ENCODE measurements at regions not wholly inside any gene's neighbourhood (a gene's known extent, or its start where the extent isn't known, plus 50 kb on each side); places are given as distances from the start of the nearest gene placed in this dataset.

- no peak for DNase-seq (ENCODE audit: low read depth in 1 of 2, low spot score in 1 of 2)
- TF ChIP-seq CTCF (IDR thresholded peaks at IDR 0.05; ENCODE audit: insufficient read depth, low read length) (no peak), POLR2AphosphoS5 (IDR thresholded peaks at IDR 0.05; ENCODE audit: low read depth) (no peak), GABPA (IDR thresholded peaks at IDR 0.05; ENCODE audit: low read depth) (no peak)
- peaks cover 2% of the 10 kb centered on the region for H3K27me3 ChIP-seq (ENCODE audit: insufficient read depth, poor library complexity, severe bottlenecking)
- no peak overlapping the region for H3K4me3 ChIP-seq (replicated peaks; ENCODE audit: insufficient read depth, low read length)
- no peak overlapping the region for H3K27ac ChIP-seq (replicated peaks)
These were observed 109.4 kb upstream of the ISL1 start for GRCh38 chr5:51273871-51274270.

- peaks cover 2% of the 10 kb centered on the region for H3K27me3 ChIP-seq (ENCODE audit: insufficient read depth, poor library complexity, severe bottlenecking)
- TF ChIP-seq GABPA (IDR thresholded peaks at IDR 0.05; ENCODE audit: low read depth) = no peak
- TF ChIP-seq POLR2AphosphoS5 (IDR thresholded peaks at IDR 0.05; ENCODE audit: low read depth) = no peak
- TF ChIP-seq REST (IDR thresholded peaks at IDR 0.05; ENCODE audit: insufficient replicate concordance, low read depth) = no peak
- no peak for TF ChIP-seq CTCF (IDR thresholded peaks at IDR 0.05; ENCODE audit: insufficient read depth, low read length)
- TF ChIP-seq SPI1 (IDR thresholded peaks at IDR 0.05; ENCODE audit: borderline replicate concordance, low read depth) = no peak
- DNase-seq (ENCODE audit: low read depth in 1 of 2, low spot score in 1 of 2) = no peak
These were observed 107.8 kb upstream of the ISL1 start for GRCh38 chr5:51275428-51275827.

GRCh38 chr5:51276250-51276649, 107.0 kb upstream of the ISL1 start:
- no peak overlapping the region for H3K4me3 ChIP-seq (replicated peaks; ENCODE audit: insufficient read depth, low read length)
- no peak for DNase-seq (ENCODE audit: low read depth in 1 of 2, low spot score in 1 of 2)
- no peak overlapping the region for H3K27ac ChIP-seq (replicated peaks)
- no peak for TF ChIP-seq REST (IDR thresholded peaks at IDR 0.05; ENCODE audit: insufficient replicate concordance, low read depth)
- no peak for TF ChIP-seq SPI1 (IDR thresholded peaks at IDR 0.05; ENCODE audit: borderline replicate concordance, low read depth)
- TF ChIP-seq GABPA (IDR thresholded peaks at IDR 0.05; ENCODE audit: low read depth) = no peak
- TF ChIP-seq CTCF (IDR thresholded peaks at IDR 0.05; ENCODE audit: insufficient read depth, low read length) = no peak
- TF ChIP-seq POLR2AphosphoS5 (IDR thresholded peaks at IDR 0.05; ENCODE audit: low read depth) = no peak
- H3K27me3 ChIP-seq (ENCODE audit: insufficient read depth, poor library complexity, severe bottlenecking) = peaks cover 2% of the 10 kb centered on the region

More at GRCh38 chr5:51275428-51275827, 107.8 kb upstream of the ISL1 start:
- Histone ChIP-seq H3K4me3 (replicated peaks; ENCODE audit: insufficient read depth, low read length) (no peak overlapping the region), H3K27ac (replicated peaks) (no peak overlapping the region)

GRCh38 chr5:51278539-51278938, 104.7 kb upstream of the ISL1 start:
- H3K4me3 ChIP-seq (replicated peaks; ENCODE audit: insufficient read depth, low read length) = no peak overlapping the region

More at GRCh38 chr5:51278539-51278938, 104.7 kb upstream of the ISL1 start:
- H3K27me3 ChIP-seq (ENCODE audit: insufficient read depth, poor library complexity, severe bottlenecking) = no peaks in the 10 kb centered on the region
- TF ChIP-seq CTCF (IDR thresholded peaks at IDR 0.05; ENCODE audit: insufficient read depth, low read length) (no peak), GABPA (IDR thresholded peaks at IDR 0.05; ENCODE audit: low read depth) (no peak), SPI1 (IDR thresholded peaks at IDR 0.05; ENCODE audit: borderline replicate concordance, low read depth) (no peak), REST (IDR thresholded peaks at IDR 0.05; ENCODE audit: insufficient replicate concordance, low read depth) (no peak), POLR2AphosphoS5 (IDR thresholded peaks at IDR 0.05; ENCODE audit: low read depth) (no peak)
- no peak for DNase-seq (ENCODE audit: low read depth in 1 of 2, low spot score in 1 of 2)
- H3K27ac ChIP-seq (replicated peaks) = no peak overlapping the region
